HEK293T (cell line): ENCODE measurements at regions not wholly inside any gene's neighbourhood (a gene's known extent, or its start where the extent isn't known, plus 50 kb on each side); places are given as distances from the start of the nearest gene placed in this dataset.

Source experiments
- CTCF ChIA-PET: fragments of 350-600 bp; formaldehyde crosslinking; extraction: SDS; loops from one replicate; lab custom pipeline; 2021; ENCODE audit warnings: antibody characterized with exemption, inconsistent platforms; lab: Yijun Ruan, JAX
- POLR2A ChIA-PET: fragments of 350-600 bp; formaldehyde crosslinking; extraction: SDS; loops from one replicate; lab custom pipeline; 2020; ENCODE audit warnings: antibody characterized with exemption, inconsistent platforms; lab: Yijun Ruan, JAX
- DNase-seq: peaks from one replicate; pipeline ENCODE4 v3.0.0; 2012; ENCODE audit warnings: mixed read lengths; ENCODE audit errors: extremely low spot score
- ARNT ChIP-seq: fragments of 450-650 bp; IDR thresholded peaks from 2 replicates; pipeline ENCODE4 v1.6.1; 2017; ENCODE audit warnings: mild to moderate bottlenecking
- BHLHE40 ChIP-seq: fragments of 450-650 bp; IDR thresholded peaks from 2 replicates; pipeline ENCODE4 v1.6.1; 2016; ENCODE audit warnings: mild to moderate bottlenecking, moderate library complexity, borderline replicate concordance
- CTBP1 ChIP-seq: fragments of 450-650 bp; IDR thresholded peaks from 2 replicates; pipeline ENCODE4 v1.6.1; 2016; ENCODE audit warnings: borderline replicate concordance
- ELF4 ChIP-seq: fragments of 450-650 bp; IDR thresholded peaks from 2 replicates; pipeline ENCODE4 v1.6.1; 2017; ENCODE audit warnings: antibody characterized with exemption
- FOXA1 ChIP-seq: fragments of 450-650 bp; IDR thresholded peaks from 2 replicates; pipeline ENCODE4 v1.6.1; 2016; ENCODE audit warnings: mild to moderate bottlenecking
- FOXK2 ChIP-seq: fragments of 450-650 bp; IDR thresholded peaks from 2 replicates; pipeline ENCODE4 v1.6.1; 2016; ENCODE audit warnings: mild to moderate bottlenecking
- FOXM1 ChIP-seq: fragments of 450-650 bp; IDR thresholded peaks from 2 replicates; pipeline ENCODE4 v1.6.1; 2017; ENCODE audit warnings: mild to moderate bottlenecking, borderline replicate concordance
- HDGF ChIP-seq: fragments of 450-650 bp; IDR thresholded peaks from 2 replicates; pipeline ENCODE4 v1.6.1; 2017; ENCODE audit warnings: antibody characterized with exemption, borderline replicate concordance
- L3MBTL2 ChIP-seq: fragments of 450-650 bp; conservative IDR thresholded peaks from 2 replicates; pipeline ENCODE4 v1.6.1; 2016; ENCODE audit warnings: mild to moderate bottlenecking
- LEF1 ChIP-seq: fragments of 450-650 bp; IDR thresholded peaks from 2 replicates; pipeline ENCODE4 v1.6.1; 2017; ENCODE audit warnings: mild to moderate bottlenecking, borderline replicate concordance
- NFRKB ChIP-seq: fragments of 450-650 bp; IDR thresholded peaks from 2 replicates; pipeline ENCODE4 v1.6.1; 2016; ENCODE audit warnings: mild to moderate bottlenecking, moderate library complexity
- SP1 ChIP-seq: fragments of 450-650 bp; IDR thresholded peaks from 2 replicates; pipeline ENCODE4 v1.6.1; 2017
- SUZ12 ChIP-seq: fragments of 450-650 bp; IDR thresholded peaks from 2 replicates; pipeline ENCODE4 v1.6.1; 2016; ENCODE audit warnings: mild to moderate bottlenecking
- TARDBP ChIP-seq: fragments of 450-650 bp; IDR thresholded peaks from 2 replicates; pipeline ENCODE4 v1.6.1; 2016
- ZNF384 ChIP-seq: fragments of 450-650 bp; IDR thresholded peaks from 2 replicates; pipeline ENCODE4 v1.6.1; 2016
- TF ChIP-seq, protein P1 (sequence below): fragments of 450-650 bp; IDR thresholded peaks from 2 replicates; pipeline ENCODE4 v1.6.1; 2016

DNA sequence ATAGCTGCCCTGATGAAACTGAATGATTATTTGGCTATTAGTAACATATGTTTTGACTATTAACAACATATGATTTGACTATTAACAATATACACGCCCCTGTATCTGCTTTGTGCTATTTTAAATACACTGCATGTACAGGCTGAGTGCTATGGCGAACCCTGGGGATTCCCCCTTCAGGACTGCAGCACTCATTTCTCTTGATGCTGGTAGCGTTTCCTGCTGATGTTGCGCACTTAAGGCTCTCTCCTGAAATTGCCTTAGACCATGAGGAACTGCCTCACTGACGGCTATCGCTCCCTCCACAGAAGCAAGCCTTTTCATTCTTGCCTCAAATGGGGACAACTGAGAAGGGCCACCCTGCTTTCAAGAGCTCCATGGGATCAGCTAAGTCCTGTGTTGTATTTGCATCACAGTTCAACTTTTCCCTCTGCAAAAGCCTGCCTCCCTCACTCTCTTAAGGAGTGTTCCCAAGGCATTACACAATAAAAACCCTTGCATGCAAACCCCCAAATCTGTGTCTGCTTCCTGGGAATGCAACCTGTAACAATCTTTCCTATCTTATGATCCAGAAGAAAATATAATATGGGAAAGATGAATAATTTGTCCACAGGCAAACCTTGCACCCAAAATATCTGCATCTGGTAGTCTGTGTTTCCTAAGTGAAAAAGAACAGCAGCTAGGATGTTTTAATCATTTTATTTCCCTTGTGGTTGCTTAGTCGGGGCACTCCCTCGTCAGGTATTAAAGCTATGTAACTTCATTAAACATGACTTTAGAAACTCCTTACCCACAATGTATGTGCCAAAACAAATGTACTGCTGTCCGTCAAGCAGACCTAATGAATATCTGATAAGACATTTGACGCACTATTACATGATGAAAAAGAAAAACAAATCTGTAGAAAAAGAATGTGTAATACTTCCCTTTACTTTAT, 456.4 kb downstream of the COL12A1 start:
- DNase-seq, result no peak
- ChIA-PET CTCF (no interaction called here), POLR2A (no interaction called here)
- no peak for TF ChIP-seq L3MBTL2
- TF ChIP-seq FOXM1, result no peak
- TF ChIP-seq, protein P1, sequence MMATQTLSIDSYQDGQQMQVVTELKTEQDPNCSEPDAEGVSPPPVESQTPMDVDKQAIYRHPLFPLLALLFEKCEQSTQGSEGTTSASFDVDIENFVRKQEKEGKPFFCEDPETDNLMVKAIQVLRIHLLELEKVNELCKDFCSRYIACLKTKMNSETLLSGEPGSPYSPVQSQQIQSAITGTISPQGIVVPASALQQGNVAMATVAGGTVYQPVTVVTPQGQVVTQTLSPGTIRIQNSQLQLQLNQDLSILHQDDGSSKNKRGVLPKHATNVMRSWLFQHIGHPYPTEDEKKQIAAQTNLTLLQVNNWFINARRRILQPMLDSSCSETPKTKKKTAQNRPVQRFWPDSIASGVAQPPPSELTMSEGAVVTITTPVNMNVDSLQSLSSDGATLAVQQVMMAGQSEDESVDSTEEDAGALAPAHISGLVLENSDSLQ, result no peak
- TF ChIP-seq TARDBP, result no peak
- TF ChIP-seq NFRKB, result no peak
- TF ChIP-seq SP1, result no peak
- TF ChIP-seq SUZ12, result no peak
- no peak for TF ChIP-seq ARNT
- no peak for TF ChIP-seq HDGF
- TF ChIP-seq LEF1, result no peak
- TF ChIP-seq ELF4, result no peak
- TF ChIP-seq ZNF384, result no peak
- TF ChIP-seq FOXK2, result no peak
- TF ChIP-seq CTBP1, result no peak
- no peak for TF ChIP-seq FOXA1
- no peak for TF ChIP-seq BHLHE40

DNA sequence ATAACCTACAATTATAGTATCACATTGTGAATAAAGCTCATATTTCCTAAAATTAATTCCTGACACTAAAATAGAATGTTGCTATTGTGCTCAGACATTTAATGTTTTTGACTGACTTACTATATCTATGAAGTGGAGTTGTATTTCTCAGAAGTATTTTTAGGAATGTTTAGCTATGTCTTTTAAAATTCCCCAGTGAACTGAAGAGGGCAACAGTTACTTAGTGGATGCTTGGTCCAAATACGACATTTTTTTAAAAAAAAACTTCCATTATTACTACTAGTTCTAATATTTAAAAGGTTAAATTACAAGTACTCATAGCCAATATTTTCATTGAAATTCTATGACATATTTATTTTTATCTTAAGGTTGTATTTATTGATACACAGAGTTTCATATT, 460.2 kb downstream of the COL12A1 start:
- TF ChIP-seq ARNT, result no peak
- no peak for TF ChIP-seq CTBP1
- TF ChIP-seq ZNF384, result no peak
- no peak for TF ChIP-seq SUZ12
- no peak for TF ChIP-seq L3MBTL2
- TF ChIP-seq HDGF, result no peak
- TF ChIP-seq BHLHE40, result no peak
- no peak for TF ChIP-seq FOXK2
- TF ChIP-seq SP1, result no peak
- ChIA-PET POLR2A (no interaction called here), CTCF (no interaction called here)
- no peak for DNase-seq

GRCh38 chr6:74742793-74743508, 462.9 kb downstream of the COL12A1 start:
- TF ChIP-seq ZNF384 (no peak), FOXK2 (no peak), BHLHE40 (no peak)
- TF ChIP-seq, protein P1, result no peak
- DNase-seq, result no peak
- POLR2A ChIA-PET, result no interaction called here
- CTCF ChIA-PET, result no interaction called here

DNA sequence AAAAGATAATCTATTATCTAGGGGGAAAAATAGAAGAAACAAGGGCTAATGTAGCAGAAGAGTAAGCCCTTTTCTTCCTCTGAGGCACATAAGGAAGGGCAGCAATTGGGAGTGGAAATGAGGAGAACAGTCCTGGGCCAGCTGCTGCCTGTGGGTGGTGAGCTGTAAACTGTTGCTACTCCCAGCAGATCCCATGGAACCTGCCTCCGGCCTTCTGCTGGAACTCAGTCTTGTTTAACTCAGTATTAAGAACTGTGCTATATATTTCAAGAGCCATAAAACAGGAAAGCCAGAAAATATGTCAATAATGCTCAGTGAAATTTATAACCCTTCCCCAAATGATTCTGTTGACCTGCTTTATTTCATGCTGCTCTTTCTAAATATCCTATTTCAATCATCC, 464.2 kb downstream of the COL12A1 start:
- ChIA-PET POLR2A (no interaction called here), CTCF (no interaction called here)
- no peak for DNase-seq
- TF ChIP-seq, protein P1, result no peak
- TF ChIP-seq ARNT, result no peak
- TF ChIP-seq TARDBP, result no peak
- no peak for TF ChIP-seq LEF1
- TF ChIP-seq BHLHE40, result no peak
- TF ChIP-seq SUZ12, result no peak
- no peak for TF ChIP-seq FOXK2
- TF ChIP-seq CTBP1, result no peak
- TF ChIP-seq FOXM1, result no peak
- TF ChIP-seq FOXA1, result no peak
- no peak for TF ChIP-seq ELF4

- TF ChIP-seq FOXM1, result no peak
- ChIA-PET POLR2A (no interaction called here), CTCF (no interaction called here)
- DNase-seq, result no peak
Measured at GRCh38 chr6:74735304-74735703, 470.5 kb downstream of the COL12A1 start.

DNA sequence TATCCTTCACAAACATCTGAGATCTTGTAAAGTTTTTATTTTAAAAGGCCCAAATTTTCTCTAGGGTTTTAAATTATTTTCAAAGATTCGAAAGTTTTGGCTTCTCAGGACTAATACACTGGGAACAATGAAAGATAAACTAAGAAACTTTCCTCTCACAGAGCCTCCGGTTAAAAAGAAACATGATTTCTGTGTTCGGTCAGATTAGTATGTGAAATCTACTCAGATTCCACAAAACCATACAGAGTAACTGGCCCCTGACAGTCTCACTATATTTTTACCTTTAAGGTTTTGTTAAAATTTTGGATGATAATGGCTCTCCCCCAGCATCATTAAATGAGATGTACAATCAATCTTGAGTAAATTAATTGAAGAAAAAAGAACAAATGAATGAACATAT, 471.0 kb downstream of the COL12A1 start:
- ChIA-PET POLR2A (no interaction called here), CTCF (no interaction called here)

More for the DNA sequence above, 471.0 kb downstream of the COL12A1 start:
- DNase-seq, result no peak
- TF ChIP-seq SUZ12, result no peak
- TF ChIP-seq ARNT, result no peak
- TF ChIP-seq FOXA1, result no peak
- TF ChIP-seq TARDBP, result no peak
- TF ChIP-seq FOXM1, result no peak
- TF ChIP-seq NFRKB, result no peak
- no peak for TF ChIP-seq SP1
- no peak for TF ChIP-seq HDGF
- no peak for TF ChIP-seq ELF4
- no peak for TF ChIP-seq LEF1
- TF ChIP-seq BHLHE40, result no peak
- no peak for TF ChIP-seq CTBP1
- TF ChIP-seq L3MBTL2, result no peak
- TF ChIP-seq FOXK2, result no peak
